Head of caudate nucleus (tissue), 42 donors: ENCODE measurements at regions not wholly inside any gene's neighbourhood (a gene's known extent, or its start where the extent isn't known, plus 50 kb on each side); places are given as distances from the start of the nearest gene placed in this dataset.
"Not testable (repeated sequence)": the region's sequence is repeated elsewhere in the genome, so short reads cannot be mapped to it uniquely, and the experiment has no call there.

Experiments
- DNase-seq, 42 donors: peaks; one replicate each; pipeline versions ENCODE4 v3.0.0 to v3.0.0-alpha.2; 2020 to 2021; ENCODE audit warnings: mixed read lengths in 7 of 42
- intact Hi-C: fragments of 100-400 bp; cut with DNase I; formaldehyde crosslinking; loops from one replicate; pipeline ENCODE4 v1.15.0; 2022

- no peak for DNase-seq
- intact Hi-C loops, result no loop called here
Observed at GRCh38 chr6:84876723-84877514, 112.5 kb upstream of the TBX18 start.

GRCh38 chr6:84872996-84873723 is 108.8 kb upstream of the TBX18 start:
- intact Hi-C loops, result no loop called here
- DNase-seq, result no peak

GRCh38 chr6:84871925-84872324 is 107.5 kb upstream of the TBX18 start:
- DNase-seq, result no peak
- intact Hi-C loops, result no loop called here

GRCh38 chr6:84870672-84871071 is 106.3 kb upstream of the TBX18 start:
- intact Hi-C loops, result no loop called here
- no peak for DNase-seq

- intact Hi-C loops, result no loop called here
- DNase-seq, result no peak
Observed at GRCh38 chr6:84868149-84868548, 103.8 kb upstream of the TBX18 start.

GRCh38 chr6:84867521-84867920 is 103.1 kb upstream of the TBX18 start:
- intact Hi-C loops, result no loop called here
- no peak for DNase-seq

GRCh38 chr6:84866715-84867114 is 102.3 kb upstream of the TBX18 start:
- no peak for DNase-seq
- intact Hi-C loops, result no loop called here

GRCh38 chr6:84865372-84865771 is 101.0 kb upstream of the TBX18 start:
- DNase-seq, intact Hi-C loops: not testable (repeated sequence)

- intact Hi-C loops, result no loop called here
- no peak for DNase-seq
Observed at GRCh38 chr6:84862843-84863242, 98.4 kb upstream of the TBX18 start.

GRCh38 chr6:84860920-84861319 is 96.5 kb upstream of the TBX18 start:
- intact Hi-C loops, result no loop called here
- no peak for DNase-seq

- no peak for DNase-seq
Observed at GRCh38 chr6:84860509-84860908, 96.1 kb upstream of the TBX18 start.

GRCh38 chr6:84854811-84855400 is 90.5 kb upstream of the TBX18 start:
- intact Hi-C loops, result no loop called here

More at GRCh38 chr6:84860509-84860908, 96.1 kb upstream of the TBX18 start:
- intact Hi-C loops, result no loop called here

GRCh38 chr6:84853901-84854300 is 89.5 kb upstream of the TBX18 start:
- DNase-seq, result no peak
- intact Hi-C loops, result no loop called here

More at GRCh38 chr6:84854811-84855400, 90.5 kb upstream of the TBX18 start:
- no peak for DNase-seq

GRCh38 chr6:84848960-84849359 is 84.6 kb upstream of the TBX18 start:
- intact Hi-C loops, result no loop called here
- DNase-seq, result no peak

GRCh38 chr6:84847390-84848160 is 83.2 kb upstream of the TBX18 start:
- intact Hi-C loops, result no loop called here
- no peak for DNase-seq

- DNase-seq, result no peak
- intact Hi-C loops, result no loop called here
Observed at GRCh38 chr6:84842525-84843166, 78.2 kb upstream of the TBX18 start.

GRCh38 chr6:84837068-84837866 is 72.9 kb upstream of the TBX18 start:
- intact Hi-C loops, DNase-seq: not testable (repeated sequence)

- intact Hi-C loops, result no loop called here
- no peak for DNase-seq
Observed at GRCh38 chr6:84836366-84836765, 72.0 kb upstream of the TBX18 start.
